Right lobe of liver (tissue), 6 donors: ENCODE measurements at regions not wholly inside any gene's neighbourhood (a gene's known extent, or its start where the extent isn't known, plus 50 kb on each side); places are given as distances from the start of the nearest gene placed in this dataset.

Experiments
- ATAC-seq, 4 donors: fragments of 200-7000 bp; cut with Tn5 transposase; one replicate each; pipeline ENCODE4 v1.9.1; 2020; ENCODE audit warnings: mild to moderate bottlenecking in 4 of 4, moderate library complexity in 4 of 4
- DNase-seq, 3 donors: peaks; one replicate each; pipeline ENCODE4 v3.0.0-alpha.2; 2020
- H3K27ac ChIP-seq, 3 donors: fragments of 200-600 bp; one replicate each; pipeline ENCODE4 v1.8.0; 2022
- H3K27me3 ChIP-seq, 2 donors: fragments of 200-600 bp; one replicate each; pipeline ENCODE4 v1.8.0; 2022
- H3K36me3 ChIP-seq, 4 donors: fragments of 200-600 bp; sonication (generic) in 1 of 4; one replicate each; pipeline versions ENCODE4 v1.5.1 to v1.8.0; 2017 to 2022; ENCODE audit warnings: control low read depth in 1 of 4
- H3K4me1 ChIP-seq, 4 donors: fragments of 200-600 bp; sonication (generic) in 1 of 4; one replicate each; pipeline versions ENCODE4 v1.5.1 to v1.8.0; 2017 to 2022; ENCODE audit warnings: control low read depth in 1 of 4
- H3K4me3 ChIP-seq, 3 donors: fragments of 200-600 bp; one replicate each; pipeline ENCODE4 v1.8.0; 2022
- H3K9me3 ChIP-seq, 4 donors: fragments of 200-600 bp; sonication (generic) in 1 of 4; one replicate each; pipeline versions ENCODE4 v1.5.1 to v1.8.0; 2017 to 2022; ENCODE audit warnings: control low read depth in 1 of 4
- POLR2A ChIP-seq: fragments of 450-650 bp; IDR thresholded peaks from one replicate; pipeline ENCODE4 v1.6.1; 2017; ENCODE audit warnings: antibody characterized with exemption, mild to moderate bottlenecking
- WGBS: methylation state at CpG from one replicate; pipeline ENCODE4 v1.1.6; 2018; ENCODE audit warnings: low coverage, low lambda C conversion rate; ENCODE audit not compliant: insufficient coverage; ENCODE audit errors: missing lambda C conversion rate; 5-methylcytosine and 5-hydroxymethylcytosine counted together
- intact Hi-C, 2 donors: fragments of 100-400 bp; cut with DNase I; formaldehyde crosslinking; loops; one replicate each; pipeline versions ENCODE4 v1.11.2 to v1.14.1; 2022
- TF ChIP-seq, protein P1 (sequence below), 4 donors: fragments of 200-600 bp in 3 of 4; fragments of 450-650 bp in 1 of 4; IDR thresholded peaks; one replicate each; pipeline versions ENCODE4 v1.5.1 to v1.8.0; 2016 to 2022; ENCODE audit warnings: antibody characterized with exemption in 4 of 4, mild to moderate bottlenecking in 2 of 4
- donor health status: DM: no; HTN: yes; CAD: no.
- donor health status: DM: no; HTN: no; CAD: no.
- donor health status: DM: no; HTN: no; CAD: no.
- donor health status: DM: no; HTN: yes; CAD: no.
- donor health status: DM: no; HTN: yes; CAD: no.

DNA sequence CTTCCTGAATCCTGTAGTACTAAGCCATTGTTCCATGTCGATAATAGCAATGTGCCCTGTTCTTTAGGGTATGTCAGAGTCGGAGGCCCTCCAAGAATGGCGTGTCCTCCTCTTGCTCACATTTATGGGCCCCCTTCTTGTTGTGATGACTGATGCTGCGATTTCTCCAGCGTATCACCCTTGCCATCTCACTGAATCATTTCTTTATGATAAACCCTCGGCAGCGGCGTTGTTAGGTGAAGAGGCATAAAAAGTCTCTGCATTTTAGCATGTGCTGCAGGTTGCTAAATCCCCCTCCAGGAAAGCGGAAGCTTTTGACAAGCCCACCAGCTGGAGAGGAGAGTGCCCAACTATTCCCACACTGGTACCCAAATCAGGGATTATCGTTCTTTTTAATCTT lies 1045.3 kb downstream of the BRD1 start:
- WGBS = 73% methylated on average over 10 of the region's 10 CpGs
- DNase-seq (no peak), ATAC-seq (no peak)
- H3K27ac ChIP-seq = no peak overlapping the region
- no peaks in the 10 kb centered on the region for H3K36me3 ChIP-seq
- TF ChIP-seq, protein P1, sequence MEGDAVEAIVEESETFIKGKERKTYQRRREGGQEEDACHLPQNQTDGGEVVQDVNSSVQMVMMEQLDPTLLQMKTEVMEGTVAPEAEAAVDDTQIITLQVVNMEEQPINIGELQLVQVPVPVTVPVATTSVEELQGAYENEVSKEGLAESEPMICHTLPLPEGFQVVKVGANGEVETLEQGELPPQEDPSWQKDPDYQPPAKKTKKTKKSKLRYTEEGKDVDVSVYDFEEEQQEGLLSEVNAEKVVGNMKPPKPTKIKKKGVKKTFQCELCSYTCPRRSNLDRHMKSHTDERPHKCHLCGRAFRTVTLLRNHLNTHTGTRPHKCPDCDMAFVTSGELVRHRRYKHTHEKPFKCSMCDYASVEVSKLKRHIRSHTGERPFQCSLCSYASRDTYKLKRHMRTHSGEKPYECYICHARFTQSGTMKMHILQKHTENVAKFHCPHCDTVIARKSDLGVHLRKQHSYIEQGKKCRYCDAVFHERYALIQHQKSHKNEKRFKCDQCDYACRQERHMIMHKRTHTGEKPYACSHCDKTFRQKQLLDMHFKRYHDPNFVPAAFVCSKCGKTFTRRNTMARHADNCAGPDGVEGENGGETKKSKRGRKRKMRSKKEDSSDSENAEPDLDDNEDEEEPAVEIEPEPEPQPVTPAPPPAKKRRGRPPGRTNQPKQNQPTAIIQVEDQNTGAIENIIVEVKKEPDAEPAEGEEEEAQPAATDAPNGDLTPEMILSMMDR (IDR thresholded peaks at IDR 0.05) = no peak
- no peak for TF ChIP-seq POLR2A
- H3K4me1 ChIP-seq = no peaks in the 10 kb centered on the region
- intact Hi-C loops = no loop called here
- no peak overlapping the region for H3K4me3 ChIP-seq
- no peaks in the 10 kb centered on the region for H3K27me3 ChIP-seq
- H3K9me3 ChIP-seq = no peaks in the 10 kb centered on the region

DNA sequence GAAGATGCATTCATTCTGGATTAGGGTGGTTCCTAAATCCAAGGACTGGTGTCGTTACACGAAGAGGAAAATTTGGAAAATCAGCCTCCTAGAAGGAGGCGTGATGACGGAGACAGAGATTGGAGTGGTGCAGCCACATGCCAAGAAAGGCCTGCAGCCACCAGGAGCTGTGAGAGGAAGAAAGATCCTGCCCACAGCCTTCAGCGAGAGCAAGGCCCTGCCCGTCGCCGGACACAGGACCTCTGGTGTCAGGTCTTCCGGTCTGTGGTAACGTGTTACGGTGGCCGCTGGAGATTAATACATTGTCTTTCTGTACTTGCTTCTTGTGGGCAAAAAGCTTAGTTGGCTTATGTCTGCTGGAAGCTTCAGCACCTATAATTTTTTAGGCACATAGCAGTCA lies 1045.8 kb downstream of the BRD1 start:
- DNase-seq (no peak), ATAC-seq (no peak)
- 82% methylated on average over 6 of the region's 12 CpGs for WGBS
- Histone ChIP-seq H3K36me3 (no peaks in the 10 kb centered on the region), H3K4me1 (no peaks in the 10 kb centered on the region), H3K4me3 (no peak overlapping the region), H3K27me3 (no peaks in the 10 kb centered on the region), H3K27ac (no peak overlapping the region), H3K9me3 (no peaks in the 10 kb centered on the region)
- intact Hi-C loops = no loop called here
- TF ChIP-seq POLR2A = no peak
- TF ChIP-seq, protein P1 (IDR thresholded peaks at IDR 0.05) = no peak

DNA sequence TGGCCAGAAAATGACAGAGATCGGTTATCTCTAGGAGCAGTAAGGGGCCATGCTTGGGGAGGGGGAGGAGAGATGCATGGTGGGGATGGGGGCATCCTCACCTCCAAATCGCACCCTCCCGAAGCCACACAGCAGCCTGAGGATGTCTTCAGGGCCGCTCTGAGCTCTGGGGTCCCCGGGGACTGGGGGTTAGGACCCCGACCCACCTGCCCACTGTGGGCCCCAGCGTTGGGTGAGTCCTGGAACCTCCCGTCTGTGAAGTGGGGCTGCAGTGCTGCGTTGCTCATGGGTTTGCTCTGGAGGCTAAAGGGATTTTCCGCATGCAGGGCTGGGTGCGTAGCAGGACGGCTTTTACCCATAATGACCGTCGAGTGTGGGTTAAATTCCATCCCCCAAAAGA lies 1046.3 kb downstream of the BRD1 start:
- intact Hi-C loops = no loop called here
- no peak for DNase-seq
- no peak for TF ChIP-seq POLR2A
- TF ChIP-seq, protein P1 (IDR thresholded peaks at IDR 0.05) = no peak
- no peaks in the 10 kb centered on the region for H3K36me3 ChIP-seq
- ATAC-seq = no peak
- H3K27me3 ChIP-seq = no peaks in the 10 kb centered on the region
- H3K27ac ChIP-seq = no peak overlapping the region
- no peaks in the 10 kb centered on the region for H3K9me3 ChIP-seq
- no peaks in the 10 kb centered on the region for H3K4me1 ChIP-seq
- WGBS = 70% methylated on average over 5 of the region's 14 CpGs
- no peak overlapping the region for H3K4me3 ChIP-seq

DNA sequence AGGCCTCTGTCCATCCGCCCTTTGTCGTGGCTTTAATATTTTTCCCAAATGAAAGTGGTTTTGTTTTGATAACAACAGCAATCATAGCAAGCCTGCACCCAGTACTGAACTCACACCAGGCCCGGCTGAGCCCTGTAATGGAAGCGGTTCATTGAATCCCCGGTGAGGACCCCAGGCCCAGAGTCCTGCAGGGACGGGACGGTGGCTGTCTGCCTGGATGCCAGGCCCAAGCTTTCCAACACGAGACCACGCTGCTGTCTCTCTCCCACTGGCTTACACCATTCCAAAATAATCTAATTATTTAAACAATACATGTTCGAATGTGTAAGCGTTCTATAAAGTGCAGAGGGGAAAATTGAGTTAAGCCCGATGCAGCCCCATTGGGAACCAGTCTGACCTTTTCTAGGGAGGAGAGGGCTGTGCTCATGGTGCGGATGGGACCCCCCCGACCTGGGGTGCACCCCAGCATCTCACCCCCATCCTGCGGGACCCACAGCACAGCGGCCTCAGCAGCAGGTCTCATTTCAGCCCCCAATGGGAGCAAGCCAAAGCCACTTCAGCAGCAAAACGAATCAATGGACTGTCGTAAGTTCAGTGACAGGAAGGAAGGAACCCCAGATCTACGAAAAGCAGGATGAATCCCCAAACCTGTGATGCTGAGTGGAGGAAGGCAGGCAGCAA lies 1046.9 kb downstream of the BRD1 start:
- Histone ChIP-seq H3K36me3 (no peaks in the 10 kb centered on the region), H3K4me1 (no peaks in the 10 kb centered on the region), H3K27ac (no peak overlapping the region), H3K9me3 (no peaks in the 10 kb centered on the region), H3K27me3 (no peaks in the 10 kb centered on the region), H3K4me3 (no peak overlapping the region)
- TF ChIP-seq POLR2A = no peak
- TF ChIP-seq, protein P1 (IDR thresholded peaks at IDR 0.05) = no peak
- no peak for ATAC-seq
- 69% methylated on average over 16 of the region's 19 CpGs for WGBS
- no peak for DNase-seq
- intact Hi-C loops = no loop called here
